Stimulated activated CD8-positive, alpha-beta memory T cell treated with anti-CD3 and anti-CD28 coated beads, Interleukin-7, amount 100 ng/mL, for 24 hours (primary cell): ENCODE measurements at regions not wholly inside any gene's neighbourhood (a gene's known extent, or its start where the extent isn't known, plus 50 kb on each side); places are given as distances from the start of the nearest gene placed in this dataset.

Experiments
- DNase-seq: peaks from one replicate; pipeline ENCODE4 v3.0.0-alpha.2; 2020; ENCODE audit warnings: low read depth

DNA sequence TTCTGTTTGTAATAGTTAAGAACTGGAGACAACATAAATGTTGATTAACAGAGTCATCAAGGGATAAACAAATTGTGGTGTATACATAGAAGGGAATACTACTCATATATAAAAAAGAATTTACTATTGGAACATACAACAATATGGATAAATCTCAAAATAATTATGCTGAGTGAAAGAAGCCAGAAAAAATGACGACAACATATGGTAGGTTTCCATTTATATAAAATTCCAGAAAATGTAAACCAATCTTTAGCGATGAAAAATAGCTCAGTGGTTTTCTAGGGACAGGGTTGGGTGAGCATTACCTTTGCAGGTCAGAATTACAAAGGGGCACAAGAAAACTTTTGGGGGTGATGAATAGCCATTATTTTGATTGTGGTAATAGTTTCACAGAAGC lies 431.6 kb downstream of the PTPRU start:
- DNase-seq: no peak

DNA sequence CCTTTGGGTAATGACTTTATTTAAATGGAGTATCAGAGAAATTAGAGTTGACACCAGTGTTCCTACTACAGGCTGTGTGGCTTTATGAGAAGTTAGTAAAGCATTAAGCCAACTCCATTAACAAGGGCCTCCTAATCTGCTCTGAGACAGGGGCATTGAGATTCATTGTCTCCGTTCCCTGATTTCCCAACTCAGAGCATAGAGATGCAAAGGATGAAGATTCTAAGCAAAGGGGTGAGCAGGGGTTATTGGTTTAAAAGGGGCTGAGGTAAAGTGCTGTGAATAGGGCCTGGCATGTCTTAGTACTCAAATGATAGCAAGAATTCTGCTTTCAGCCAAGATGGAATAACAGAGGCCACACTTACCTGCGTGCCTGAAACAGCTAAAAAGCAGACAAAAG lies 428.4 kb downstream of the PTPRU start:
- no peak for DNase-seq

DNA sequence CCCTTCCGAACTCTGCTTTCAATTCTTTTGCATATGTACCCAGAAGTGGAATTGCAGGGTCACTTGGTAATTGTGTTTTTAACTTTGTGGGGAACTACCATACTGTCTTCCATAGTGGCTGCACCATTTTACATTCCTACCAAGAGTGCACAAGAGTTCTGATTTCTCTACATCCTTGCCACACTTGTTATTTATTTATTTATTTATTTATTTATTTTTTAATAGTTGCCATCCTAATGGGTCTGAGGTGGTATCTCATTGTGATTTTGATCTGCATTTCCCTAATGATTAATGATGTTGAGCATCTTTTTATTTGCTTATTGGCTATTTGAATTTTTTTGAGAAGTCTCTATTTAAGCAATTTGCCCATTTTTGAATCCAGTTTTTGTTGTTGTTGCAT lies 422.4 kb downstream of the PTPRU start:
- DNase-seq: no peak

DNA sequence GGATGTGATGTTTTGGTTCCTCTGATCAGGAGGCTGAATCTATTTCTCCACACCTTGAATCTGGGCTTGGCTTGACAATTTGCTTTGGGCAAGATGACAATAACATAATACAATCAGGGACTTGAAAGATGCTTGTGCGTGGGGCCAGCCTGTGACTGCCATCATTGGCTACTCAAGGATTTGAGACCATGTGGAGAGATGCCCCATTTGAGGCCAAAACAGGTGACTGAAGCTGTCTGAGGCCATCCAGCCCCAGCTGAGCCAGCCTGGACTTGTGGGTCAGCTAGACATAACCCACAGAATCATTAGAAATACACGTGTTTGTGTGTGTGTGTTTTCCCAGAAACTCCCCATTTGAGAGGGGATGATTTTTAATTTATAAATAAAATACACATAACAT lies 421.5 kb downstream of the PTPRU start:
- no peak for DNase-seq

DNA sequence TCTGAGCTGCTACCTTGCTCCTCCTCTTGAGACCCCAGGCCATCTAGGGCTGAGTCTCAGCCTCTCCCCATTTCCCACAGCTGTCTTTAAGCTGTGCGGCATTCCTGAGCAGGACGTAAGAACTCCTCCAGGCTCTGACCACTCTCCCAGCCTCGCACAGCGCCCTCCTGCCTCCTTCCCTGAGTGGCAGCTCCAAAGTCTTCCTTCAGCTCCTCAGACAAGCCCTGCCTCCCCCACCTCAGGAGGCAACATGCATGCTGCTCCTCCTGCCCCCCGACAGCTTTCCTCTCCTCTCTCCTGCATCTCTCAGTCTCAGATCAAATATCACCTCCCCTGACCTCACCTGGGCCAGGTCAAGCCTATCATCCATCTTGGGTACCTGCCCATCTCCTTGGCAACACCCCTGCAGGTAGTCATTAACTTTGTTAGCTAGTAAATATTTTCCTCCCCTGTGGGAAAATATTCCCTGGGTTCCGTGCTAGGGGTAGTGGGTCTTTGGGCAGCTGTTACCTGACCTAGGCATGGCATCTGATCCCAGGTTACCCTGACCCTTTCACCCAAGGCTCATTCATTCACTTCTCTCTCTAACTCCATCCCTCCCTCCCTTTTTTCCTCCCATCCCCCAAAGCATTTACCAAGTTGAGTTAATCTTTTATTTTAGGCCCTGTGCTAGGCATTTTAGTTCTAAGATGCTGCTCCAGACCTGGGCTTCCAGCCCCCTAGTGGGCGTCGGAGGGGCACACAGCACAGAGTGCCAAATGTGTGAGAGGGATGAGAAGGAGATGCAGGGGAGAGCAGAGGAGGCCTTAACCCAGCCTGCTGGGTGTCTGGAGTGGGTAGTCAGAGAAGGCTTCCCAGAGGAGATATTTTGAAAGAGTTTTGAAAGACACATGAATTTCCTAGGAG lies 419.9 kb downstream of the PTPRU start:
- DNase-seq: no peak

DNA sequence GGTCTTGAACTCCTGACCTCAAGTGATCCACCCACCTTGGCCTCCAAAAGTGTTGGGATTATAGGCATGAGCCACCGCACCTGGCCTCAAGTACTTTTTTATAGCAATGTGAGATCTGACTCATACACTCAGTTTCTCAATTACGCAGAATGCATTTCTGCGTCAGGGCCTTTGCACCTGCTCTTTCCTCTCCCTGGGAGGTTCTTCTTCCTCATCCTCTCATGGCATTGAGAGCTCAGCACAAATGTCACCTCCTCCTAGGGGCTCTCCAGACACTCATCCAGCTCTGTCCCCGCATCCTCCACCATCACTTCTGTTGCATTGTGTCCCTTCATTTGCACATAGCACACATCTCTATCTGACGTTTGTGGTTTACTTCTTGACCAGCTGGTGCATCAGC lies 418.8 kb downstream of the PTPRU start:
- DNase-seq: no peak

DNA sequence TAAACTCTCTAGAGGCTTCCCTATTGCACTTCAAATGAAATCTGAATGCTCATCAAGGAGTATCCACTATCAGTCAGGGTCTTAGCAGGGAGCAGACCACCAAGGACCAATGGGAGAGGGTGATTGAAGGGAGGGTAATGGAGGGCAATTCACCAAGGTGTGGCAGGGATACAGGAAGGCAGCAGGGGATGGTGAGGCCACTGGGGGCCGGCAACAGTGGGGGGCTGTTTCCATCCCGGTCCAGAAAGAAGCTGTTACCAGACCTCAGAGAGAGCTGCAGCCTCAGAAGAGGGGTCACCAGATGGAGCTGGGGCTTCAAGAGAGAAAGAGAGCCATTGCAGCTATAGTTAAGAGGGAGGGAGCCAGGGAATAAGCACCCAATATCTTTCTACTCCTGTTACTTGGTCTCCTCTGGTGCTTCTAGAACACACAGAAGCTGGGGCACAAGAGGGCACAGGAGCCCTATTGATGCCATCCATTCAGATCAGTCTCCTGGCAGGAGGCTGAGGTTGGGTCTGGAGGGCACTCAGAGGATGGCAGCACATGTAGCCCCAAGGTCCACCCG lies 417.6 kb downstream of the PTPRU start:
- no peak for DNase-seq

DNA sequence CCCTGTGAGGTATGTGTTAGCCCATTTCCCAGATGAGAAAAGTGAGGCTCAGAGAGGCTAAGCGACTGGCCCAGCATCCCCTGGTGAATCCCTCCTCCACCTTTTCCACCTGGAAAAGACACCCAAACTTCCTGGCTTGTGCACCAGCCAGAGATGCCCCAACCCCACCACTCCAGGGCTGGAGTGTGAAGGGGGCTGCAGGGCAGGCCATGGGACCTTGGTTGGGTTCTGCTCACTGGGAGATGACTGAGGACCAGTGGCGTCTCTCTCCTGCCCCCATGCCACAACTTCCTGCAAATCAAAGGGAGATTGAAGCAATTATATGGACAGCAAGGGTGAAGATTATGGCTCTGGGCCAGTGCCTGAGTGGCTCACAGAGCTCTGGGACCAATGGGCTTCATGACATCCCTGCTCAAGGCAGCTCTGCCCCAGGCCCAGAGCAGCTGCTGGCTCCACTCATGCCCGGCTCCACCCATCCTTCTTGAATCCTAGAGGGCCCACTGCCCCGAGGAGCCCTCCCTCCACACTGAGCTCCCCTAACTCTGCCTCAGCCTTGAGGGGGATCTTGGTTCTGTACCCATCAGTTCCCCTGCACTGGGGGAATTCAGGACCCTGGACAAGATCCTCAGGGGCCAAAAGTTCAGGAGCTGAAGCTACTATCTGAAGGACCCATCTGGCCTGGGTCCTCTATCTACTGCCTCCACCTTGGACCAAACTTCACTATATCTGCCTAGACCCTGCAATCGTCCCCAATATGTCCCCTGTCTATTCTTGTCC lies 416.9 kb downstream of the PTPRU start:
- DNase-seq: no peak

DNA sequence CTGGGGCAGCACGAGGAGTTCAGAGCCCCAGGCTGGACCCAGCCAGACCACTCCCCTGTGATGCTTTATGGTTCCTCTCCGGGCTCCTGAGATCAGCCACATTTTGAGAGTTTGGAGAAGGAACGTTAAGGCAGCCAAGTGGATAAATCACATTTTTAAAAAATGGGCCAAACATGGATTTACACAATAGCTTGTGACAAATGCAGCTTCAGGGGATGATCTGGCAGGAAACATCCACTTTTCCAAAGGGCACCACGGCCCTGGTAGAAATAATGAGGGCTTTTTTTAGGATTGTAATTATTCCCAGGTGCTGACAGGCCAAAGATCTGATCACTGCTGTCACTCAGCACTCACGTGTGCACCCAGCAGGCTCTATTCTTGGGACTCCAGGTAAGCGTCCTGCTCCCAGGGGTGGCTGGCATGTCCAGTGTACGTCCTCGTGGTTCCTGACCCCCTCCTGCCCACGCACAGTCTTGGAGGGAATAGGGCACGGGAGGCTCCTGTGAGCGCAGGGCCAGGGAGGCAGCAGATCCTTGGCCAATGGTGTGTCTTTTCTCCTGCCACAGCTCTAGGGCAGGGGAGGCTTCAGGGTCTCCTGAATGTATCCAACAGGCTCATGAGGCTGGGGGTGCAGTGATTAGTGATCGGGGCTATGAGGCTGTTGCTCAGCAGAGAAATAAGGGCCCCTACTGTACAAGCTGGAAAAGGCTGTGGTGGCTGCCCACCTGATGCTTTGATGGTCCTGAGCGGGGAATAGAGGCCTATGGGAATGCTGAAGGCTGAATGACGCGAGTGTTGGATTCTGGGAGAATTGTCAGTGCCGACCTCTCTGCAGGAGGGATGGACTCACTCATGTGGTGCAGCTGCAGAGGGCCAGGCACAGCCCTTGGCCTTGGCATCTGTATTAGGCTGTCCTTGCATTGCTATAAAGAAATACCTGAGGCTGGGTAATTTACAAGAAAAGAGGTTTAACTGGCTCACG lies 415.7 kb downstream of the PTPRU start:
- no peak for DNase-seq

DNA sequence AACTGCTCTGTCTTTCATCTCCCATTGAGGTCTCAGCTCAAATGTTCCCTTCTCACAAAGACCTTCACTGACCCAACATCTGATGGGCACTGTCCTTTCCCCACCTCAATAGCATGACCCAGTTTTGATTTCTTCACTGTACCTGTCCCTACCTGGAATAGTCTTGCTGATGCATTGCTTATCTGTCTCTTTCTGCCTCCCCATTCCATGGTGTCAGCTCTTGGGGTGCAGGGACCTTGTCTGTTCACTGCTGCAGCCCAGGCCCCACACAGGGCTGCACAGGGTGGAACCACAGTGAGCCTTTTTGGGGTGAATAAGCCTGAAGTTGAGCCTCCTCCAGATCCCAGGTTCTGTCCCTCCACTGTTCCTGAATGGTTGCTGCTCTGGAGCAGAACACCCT lies 414.9 kb downstream of the PTPRU start:
- DNase-seq: no peak

DNA sequence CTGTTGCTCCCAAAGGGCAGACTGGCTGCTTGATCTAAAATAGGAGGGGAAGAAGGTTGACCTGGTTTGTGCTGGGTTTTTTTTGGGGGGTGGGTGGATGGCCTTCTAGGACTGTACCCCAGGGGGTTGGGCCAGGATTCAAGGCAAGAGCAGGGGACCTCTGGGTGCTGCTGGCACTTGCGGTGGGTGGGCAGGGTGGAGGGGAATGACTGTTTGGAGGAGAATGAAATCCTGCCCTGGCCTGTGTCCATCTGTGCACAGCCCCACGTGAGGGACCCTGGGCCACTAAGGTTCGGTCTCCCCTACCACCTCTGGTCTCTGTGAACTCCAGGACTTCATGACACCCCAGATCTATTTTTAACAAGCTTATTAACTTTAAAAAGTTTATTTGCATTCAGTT lies 414.2 kb downstream of the PTPRU start:
- no peak for DNase-seq

DNA sequence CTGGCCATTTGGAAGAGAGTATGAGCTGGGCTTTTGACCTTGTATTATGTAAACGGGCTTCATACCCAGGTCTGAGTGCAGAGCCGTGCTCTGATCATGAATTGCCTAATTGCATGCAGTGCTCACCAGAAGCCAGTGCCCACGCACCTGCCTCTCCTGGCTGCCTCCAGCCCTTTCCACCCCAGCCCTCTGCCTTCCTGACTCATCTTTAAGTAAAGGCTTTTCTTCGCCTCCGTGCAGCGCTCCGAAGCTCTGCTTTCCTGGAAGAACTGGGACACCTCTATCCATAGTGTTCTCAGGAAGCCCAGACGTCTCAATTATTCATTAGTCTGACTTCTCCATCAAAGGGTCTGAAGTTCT lies 413.7 kb downstream of the PTPRU start:
- no peak for DNase-seq

DNA sequence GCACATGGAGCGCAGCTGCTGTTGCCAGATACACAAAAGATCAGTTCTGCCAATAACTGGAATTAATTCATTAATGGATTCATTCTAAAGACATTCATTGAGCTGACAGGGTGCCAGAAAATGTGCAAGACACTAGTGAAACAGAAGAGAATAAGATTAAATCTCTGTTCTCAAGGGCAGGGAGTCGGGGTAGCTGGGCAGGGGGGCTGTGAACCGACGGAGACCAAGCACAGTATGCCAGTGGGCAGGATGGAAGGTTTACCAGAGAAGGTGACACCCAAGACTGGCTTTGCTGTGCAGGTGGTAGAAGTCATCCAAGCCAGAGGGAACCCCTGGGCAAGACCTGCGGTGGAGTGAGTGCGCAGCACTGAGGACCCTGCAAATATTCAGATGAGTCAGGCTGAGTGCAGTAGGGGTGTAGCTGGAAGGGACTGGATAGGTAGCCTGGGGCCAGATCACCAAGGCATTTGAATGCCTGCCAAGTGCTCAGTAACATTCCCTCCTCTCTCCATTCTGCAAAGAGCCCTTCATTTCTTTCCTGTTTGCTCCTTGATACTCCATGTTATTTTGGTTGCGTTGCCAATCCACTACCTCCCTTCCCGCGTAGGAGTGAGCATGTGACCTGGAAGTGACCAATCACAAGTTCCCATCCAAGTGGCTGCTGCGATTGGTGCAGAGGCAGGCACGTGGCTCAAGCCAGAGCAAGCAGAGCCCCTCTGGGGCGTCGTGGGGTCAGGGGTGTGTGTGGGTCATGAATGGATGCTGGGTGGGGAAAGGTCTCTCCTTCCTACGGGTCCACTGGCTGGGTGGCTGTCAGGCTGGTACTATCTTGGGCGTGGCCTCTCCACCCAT lies 413.1 kb downstream of the PTPRU start:
- DNase-seq: no peak

DNA sequence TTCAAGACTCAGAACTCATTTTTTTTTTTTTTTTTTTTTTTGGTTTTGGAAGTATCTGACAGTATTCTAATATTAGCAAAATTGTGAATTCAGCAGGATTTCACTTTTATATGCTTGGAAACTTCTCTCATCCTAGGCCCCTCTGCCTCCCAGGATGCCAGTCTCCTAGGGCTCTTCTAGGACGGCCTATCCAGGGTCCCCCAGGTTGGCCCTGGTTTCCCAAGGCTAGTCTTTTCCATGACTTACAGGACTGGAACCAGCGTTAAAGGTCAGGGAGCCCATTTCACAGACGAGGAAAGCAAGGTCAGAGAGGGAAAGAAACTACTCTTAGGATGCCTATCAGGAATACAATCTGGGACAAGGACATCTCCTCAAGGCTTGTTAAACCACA lies 412.5 kb downstream of the PTPRU start:
- DNase-seq: no peak

DNA sequence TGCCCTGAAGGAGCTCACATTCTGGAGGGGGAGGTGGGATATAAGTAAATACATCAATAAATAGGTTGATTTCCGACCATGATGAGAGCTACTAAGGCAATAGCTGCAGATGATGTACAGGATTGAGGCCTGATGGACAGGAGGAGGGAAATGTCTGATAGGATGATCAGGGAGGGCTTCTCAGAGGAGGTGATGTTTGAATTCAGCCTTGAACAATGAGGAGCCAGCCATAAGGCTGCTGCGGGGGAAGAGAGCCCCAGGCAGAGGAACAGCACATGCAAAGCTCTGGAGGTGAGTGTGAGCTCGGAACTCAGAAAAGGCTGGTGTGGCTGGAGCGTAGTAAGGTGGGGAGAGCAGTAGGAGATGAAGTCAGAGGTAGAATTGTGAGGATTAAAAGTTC lies 411.7 kb downstream of the PTPRU start:
- DNase-seq: no peak

DNA sequence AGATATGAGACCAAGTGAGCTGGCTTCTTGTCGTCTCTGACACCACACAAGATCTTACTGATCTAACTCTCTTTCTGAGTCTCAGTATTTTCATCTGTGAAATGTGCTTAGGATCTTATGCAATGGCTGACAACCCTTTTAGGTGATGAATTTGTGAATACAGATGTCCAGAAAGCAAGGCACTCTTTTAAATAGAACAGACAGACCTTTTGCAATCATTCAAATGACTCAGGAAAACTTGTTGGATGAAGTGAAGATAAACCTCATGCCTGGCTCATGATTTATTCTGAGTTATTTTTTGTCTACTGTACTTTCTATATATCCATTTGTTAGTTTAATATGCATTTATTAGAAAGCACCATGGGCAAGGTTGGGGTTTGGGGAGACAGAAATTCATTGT lies 411.3 kb downstream of the PTPRU start:
- DNase-seq: no peak

DNA sequence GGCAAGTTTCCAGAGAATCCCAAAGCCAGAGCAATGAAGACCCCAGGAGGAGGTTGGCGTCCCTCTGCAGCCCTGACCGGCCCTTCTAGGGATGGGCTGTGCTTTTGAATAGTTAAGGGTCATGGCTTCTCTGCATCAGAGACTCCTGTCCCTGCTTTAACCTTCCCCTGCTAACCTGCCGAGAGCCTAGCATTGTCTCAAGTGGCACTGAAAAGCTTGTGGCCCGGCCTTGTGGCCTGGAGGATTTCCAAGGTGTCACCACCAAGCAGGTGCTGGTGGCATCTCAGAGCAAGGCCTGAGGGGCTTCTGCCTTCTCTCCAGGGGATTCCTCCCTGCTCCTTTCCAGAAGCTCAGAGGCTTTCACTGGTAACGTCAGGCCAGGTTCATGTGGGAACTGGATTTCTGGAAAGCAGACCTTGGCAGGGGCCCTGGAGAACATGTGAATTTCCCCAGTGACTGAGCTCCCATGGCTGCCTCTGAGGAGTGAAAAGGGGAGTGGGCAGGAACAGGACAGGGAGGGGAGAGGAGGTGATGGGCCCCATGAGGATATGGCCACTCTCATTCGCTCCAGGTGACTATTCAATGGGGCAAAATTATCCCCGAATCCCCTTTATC lies 409.9 kb downstream of the PTPRU start:
- DNase-seq: no peak

DNA sequence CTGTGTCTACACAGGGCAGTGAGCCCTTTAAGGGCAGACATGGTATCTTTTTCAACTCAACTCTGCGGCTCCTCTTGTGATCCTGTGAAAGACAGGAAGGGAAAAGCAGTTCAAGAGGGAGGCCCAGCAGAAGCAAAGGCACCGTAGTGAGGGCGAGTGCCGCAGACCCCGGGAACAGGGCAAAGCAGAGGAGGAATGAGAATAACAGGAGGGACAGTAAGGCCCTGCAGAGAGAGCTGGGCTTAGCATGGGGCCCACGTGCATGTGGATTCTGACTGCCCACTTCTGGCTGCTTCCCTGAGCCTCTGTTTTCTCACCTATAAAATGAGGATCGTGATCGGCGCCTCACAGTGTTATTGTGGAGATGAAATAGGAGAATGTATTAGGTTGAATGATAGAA lies 409.3 kb downstream of the PTPRU start:
- DNase-seq: no peak

DNA sequence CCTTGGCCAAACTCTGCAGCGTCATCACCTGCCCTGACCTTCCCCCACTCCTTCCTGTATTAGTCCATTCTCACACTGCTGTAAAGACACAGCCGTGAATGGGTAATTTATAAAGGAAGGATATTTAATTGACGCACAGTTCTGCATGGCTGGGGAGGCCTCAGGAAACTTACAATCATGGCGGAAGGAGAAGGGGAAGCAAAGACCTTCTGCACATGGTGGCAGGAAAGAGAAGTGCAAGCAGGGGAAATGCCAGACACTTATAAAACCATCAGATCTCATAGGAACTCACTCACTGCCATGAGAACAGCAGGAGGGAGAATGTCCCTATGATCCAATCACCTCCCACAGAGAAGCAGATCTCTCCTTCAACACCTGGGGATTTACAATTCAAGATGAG lies 408.5 kb downstream of the PTPRU start:
- DNase-seq: no peak

DNA sequence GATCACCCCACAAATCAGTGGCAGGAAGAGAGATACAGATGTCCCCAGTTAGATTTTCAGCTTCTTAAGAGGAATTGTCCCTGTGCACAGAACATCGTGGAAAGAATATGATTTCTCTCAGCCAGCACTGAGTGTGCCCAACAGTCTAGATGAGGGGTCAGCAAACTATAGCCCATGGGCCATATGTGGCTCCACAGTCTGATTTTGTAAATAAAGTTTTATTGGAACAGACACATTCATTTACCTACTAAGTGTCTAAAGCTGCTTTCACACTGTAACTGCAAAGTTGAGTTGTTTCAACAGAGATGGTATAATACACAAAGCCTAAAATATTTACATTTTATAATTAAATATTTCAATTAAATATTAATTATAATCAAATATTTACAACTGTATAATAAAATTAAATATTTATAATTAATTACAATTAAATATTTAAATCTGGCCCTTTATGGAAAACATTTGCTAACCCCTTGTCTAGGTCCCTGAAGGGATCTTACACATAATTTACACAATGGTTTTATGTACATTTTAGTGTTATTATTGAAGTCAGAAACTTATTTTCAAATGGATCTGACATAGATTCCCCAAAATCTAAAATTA lies 407.6 kb downstream of the PTPRU start:
- DNase-seq: no peak
